NB4 (cell line): ENCODE measurements at regions not wholly inside any gene's neighbourhood (a gene's known extent, or its start where the extent isn't known, plus 50 kb on each side); places are given as distances from the start of the nearest gene placed in this dataset.
"Not testable (repeated sequence)": the region's sequence is repeated elsewhere in the genome, so short reads cannot be mapped to it uniquely, and the experiment has no call there.

Experiments
- CTCF ChIP-seq: IDR thresholded peaks from one replicate; pipeline ENCODE4 v1.5.1; 2012; ENCODE audit warnings: low read depth, low read length
- MYC ChIP-seq: IDR thresholded peaks from 2 replicates; pipeline ENCODE4 v1.6.1; 2011; ENCODE audit warnings: low read depth, low read length
- POLR2A ChIP-seq: IDR thresholded peaks from 2 replicates; pipeline ENCODE4 v1.6.1; 2011; ENCODE audit warnings: mild to moderate bottlenecking; ENCODE audit not compliant: insufficient read length; ENCODE audit errors: extremely low read depth

DNA sequence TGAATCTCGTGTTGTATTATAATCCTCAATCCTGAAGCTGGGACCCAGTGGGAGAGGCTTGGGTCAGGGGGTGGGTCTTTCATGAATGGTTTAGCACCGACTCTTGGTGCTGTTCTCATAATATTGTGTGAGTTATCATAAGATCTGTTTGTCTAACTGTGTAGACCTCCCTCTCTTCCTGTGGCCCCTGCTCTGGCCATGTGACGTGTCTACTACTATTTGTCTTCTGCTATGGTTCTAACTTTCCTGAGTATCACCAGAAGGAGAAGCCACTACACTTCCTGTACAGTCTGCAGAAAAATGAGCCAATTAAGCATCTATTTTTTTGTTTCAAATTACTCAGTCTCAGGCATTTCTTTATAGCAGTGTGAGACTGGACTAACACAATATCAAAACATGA, 379.7 kb downstream of the TP53TG3F start:
- TF ChIP-seq CTCF, POLR2A, MYC: not testable (repeated sequence)
